ENCODE measurements at regions not wholly inside any gene's neighbourhood (a gene's known extent, or its start where the extent isn't known, plus 50 kb on each side); places are given as distances from the start of the nearest gene placed in this dataset.

DNA sequence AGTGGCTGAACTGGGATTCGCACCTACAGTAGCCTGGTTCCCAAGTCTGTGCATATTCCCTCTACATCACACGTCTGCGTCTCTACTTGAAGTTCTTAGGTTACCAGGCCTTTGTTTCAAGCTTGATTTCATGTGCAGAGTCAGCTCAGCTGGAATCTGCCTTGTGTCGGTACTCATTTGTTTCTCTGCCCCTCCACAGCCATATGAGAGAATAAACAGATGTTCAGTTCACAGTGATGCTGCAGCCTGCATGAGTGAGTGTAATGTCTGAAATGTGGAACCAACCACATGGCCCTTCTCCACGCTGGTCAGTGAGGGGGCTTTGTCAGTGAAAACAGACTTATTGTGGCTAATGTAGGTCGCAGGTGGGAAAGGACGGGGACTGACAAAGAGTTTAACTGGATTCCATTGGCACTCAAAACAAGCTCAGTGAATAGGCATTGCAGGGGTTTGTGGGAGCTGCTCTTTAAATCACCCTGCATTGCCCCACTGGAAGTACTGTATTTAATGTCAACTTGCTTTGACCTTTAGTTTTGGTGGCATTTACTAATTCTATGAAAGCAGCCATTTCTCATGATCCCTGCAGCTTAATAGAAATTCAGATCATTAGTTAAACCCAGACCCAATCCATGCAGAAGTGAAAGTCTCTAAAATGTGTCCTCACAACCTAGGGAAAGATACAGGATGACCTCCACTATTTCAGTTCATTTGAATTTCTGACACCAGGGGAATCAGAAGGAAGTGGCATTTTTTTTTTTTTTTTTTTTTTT is 136.4 kb upstream of the FAM78B start:
- TF ChIP-seq, protein P1, sequence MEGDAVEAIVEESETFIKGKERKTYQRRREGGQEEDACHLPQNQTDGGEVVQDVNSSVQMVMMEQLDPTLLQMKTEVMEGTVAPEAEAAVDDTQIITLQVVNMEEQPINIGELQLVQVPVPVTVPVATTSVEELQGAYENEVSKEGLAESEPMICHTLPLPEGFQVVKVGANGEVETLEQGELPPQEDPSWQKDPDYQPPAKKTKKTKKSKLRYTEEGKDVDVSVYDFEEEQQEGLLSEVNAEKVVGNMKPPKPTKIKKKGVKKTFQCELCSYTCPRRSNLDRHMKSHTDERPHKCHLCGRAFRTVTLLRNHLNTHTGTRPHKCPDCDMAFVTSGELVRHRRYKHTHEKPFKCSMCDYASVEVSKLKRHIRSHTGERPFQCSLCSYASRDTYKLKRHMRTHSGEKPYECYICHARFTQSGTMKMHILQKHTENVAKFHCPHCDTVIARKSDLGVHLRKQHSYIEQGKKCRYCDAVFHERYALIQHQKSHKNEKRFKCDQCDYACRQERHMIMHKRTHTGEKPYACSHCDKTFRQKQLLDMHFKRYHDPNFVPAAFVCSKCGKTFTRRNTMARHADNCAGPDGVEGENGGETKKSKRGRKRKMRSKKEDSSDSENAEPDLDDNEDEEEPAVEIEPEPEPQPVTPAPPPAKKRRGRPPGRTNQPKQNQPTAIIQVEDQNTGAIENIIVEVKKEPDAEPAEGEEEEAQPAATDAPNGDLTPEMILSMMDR (IDR thresholded peaks at IDR 0.05; ENCODE audit: extremely low read depth in 1 of 2, insufficient read depth in 1 of 2, low read depth in 1 of 2, low read length in 2 of 2), result no peak
- TF ChIP-seq EZH2 (IDR thresholded peaks at IDR 0.05; ENCODE audit: borderline replicate concordance, low read depth, low read length, severe bottlenecking) (no peak), POLR2A (IDR thresholded peaks at IDR 0.05; ENCODE audit: low read depth, low read length) (no peak)

All from endothelial cell of umbilical vein (primary cell).